GM12873 (cell line): ENCODE measurements at regions not wholly inside any gene's neighbourhood (a gene's known extent, or its start where the extent isn't known, plus 50 kb on each side); places are given as distances from the start of the nearest gene placed in this dataset.

ENCODE experiments used
- CTCF ChIP-seq: IDR thresholded peaks from 2 replicates; pipeline ENCODE4 v1.5.1; 2012; ENCODE audit warnings: low read depth, mild to moderate bottlenecking, moderate library complexity, low read length, control low read depth; ENCODE audit not compliant: insufficient read depth; ENCODE audit errors: missing control alignments

GRCh38 chr2:236400046-236400574 is 135.9 kb upstream of the ASB18 start:
- no peak for TF ChIP-seq CTCF

- no peak for TF ChIP-seq CTCF
Observed at GRCh38 chr2:236400594-236401360, 136.6 kb upstream of the ASB18 start.

DNA sequence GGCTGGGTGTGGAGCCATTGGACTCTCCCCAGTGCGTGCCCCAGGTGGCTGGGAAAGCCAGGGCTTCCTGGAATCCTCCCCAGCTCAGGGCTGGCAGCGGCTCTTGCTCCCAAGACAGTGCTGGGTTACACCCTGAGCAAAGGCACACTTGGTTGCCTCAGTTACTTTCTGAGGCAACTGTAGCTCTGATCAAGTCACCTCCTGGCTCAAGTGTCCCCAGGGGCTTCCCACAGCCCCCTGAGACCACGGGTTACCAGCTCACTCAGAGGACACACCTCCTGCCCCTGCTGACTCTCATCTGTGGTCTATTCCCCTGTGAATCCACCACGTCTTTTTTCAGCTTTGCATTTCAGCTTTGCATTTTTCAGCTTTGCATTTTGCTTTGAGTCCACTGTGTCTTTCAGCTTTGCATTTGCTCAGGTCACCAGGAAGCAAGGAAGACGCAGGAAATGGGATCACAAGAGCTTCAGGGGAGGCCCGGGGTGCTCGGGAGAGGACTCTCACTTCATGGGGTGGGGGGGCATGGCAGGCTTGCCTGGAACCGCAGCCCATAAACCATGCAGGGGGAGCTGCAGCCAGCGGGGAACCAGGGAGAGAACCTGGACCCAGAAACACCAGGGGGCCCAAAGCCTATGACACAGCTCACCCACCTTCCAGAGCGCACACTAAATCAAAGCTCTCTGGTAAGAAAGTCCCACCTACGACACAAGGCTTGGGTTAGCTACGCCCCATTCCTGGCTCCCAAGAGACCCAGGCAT is 138.0 kb upstream of the ASB18 start:
- TF ChIP-seq CTCF: no peak

GRCh38 chr2:236403125-236403524 is 138.9 kb upstream of the ASB18 start:
- TF ChIP-seq CTCF: no peak

GRCh38 chr2:236403811-236404210 is 139.6 kb upstream of the ASB18 start:
- no peak for TF ChIP-seq CTCF

DNA sequence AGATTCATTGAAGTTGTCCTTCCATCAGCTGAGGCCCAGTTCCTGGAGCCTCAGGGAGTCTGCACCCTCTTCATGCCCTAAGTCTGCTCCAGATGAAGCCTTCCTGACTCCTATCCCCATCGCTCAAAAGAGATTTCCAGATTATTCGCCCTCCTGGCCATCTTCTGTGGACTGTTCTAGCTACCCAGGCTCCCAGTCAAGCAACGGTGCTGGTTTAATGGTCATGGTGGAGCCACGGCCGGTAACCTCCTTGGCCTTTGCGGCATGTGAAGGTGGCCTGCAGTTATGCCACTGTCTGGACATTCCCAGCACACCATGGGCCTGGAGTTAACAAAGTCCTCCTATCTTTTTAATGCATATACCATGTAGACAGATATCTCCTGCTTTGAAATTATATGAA is 140.1 kb upstream of the ASB18 start:
- TF ChIP-seq CTCF: no peak

DNA sequence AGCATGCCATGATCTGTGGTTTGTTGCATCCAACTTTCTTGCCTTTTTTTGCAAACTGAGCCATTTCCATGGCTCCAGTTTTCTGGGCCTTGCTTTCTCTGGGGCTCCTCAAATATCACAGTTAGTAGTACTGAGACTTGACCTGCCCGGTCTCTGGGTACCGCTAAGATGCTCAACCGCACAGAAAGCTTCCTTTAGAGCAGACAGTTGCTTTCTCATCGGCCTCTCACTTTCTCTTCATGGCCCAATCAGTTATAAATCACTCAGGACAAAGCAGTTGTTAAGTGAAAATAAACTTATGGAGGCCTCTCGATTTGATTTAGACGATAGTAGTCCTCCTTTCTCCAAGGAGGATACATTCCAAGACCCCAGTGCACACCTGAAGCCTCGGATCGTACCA is 141.2 kb upstream of the ASB18 start:
- TF ChIP-seq CTCF: no peak
